ENCODE measurements at regions not wholly inside any gene's neighbourhood (a gene's known extent, or its start where the extent isn't known, plus 50 kb on each side); places are given as distances from the start of the nearest gene placed in this dataset.
"Not testable (repeated sequence)": the region's sequence is repeated elsewhere in the genome, so short reads cannot be mapped to it uniquely, and the experiment has no call there.

DNA sequence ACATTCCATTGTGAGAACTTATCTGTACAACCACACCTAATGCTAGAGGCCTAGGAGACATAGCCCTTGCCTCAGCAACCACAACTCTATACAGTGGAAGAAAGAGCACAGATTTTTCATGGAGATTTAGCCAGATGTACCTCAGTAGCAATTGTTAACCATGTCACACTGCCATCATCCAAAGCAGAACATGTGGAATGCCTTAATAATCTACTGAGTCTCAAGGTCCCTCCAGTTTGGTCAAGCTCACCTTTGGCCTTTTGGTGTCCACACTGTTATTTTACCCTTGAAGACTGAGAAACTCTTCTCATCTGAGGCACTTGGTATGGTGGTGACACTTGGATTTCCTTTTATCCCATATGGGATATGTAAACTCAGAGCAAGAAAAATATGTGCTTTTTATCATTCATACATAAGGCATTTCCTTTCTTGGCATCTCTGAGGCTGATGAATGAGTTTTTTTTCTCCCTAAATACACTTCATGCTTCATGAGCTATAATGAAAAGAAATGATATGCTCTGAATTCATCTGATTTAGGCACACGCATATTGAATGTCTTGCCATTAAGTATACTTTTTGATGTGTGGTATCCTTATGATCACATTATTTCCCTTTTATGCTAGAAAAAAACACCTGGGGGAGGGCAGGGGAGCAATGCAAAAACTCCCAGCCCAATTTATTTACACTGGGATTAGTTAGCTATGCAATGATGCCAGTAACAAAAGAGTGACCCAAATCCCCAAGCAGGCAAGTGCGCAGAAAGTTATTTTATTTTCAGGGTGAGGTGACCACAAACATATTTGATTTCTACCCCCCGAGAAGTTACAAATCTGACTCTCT lies 63.3 kb upstream of the ME3 start:
- Histone ChIP-seq H3K36me3 (ENCODE audit: control insufficient read depth, insufficient read depth, low read length) (no peaks in the 10 kb centered on the region), H3K27me3 (ENCODE audit: control insufficient read depth, insufficient read depth, low read length) (no peaks in the 10 kb centered on the region), H3K4me3 (ENCODE audit: low read depth, low read length) (no peak overlapping the region)
- CTCF ChIA-PET: interaction anchor here (0.6 to 1.3 kb wide), 3 partner anchors 43 to 1750 kb away, joined by 3 read pairs; no protein-coding TSS in a partner anchor
- POLR2A ChIA-PET: interaction anchor here (0.6 kb wide), 1 partner anchor 38 kb away, joined by 3 read pairs; no protein-coding TSS in a partner anchor
- no peak for TF ChIP-seq CTCF (IDR thresholded peaks at IDR 0.05; ENCODE audit: insufficient read depth, low read depth, low read length)
- no peak for DNase-seq (ENCODE audit: low read depth)

DNA sequence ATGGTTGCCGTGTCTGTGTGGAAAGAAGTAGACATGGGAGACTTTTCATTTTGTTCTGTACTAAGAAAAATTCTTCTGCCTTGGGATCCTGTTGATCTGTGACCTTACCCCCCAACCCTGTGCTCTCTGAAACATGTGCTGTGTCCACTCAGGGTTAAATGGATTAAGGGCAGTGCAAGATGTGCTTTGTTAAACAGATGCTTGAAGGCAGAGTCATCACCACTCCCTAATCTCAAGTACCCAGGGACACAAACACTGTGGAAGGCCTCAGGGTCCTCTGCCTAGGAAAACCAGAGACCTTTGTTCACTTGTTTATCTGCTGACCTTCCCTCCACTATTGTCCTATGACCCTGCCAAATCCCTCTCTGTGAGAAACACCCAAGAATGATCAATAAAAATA lies 60.3 kb upstream of the ME3 start:
- H3K4me3 ChIP-seq (ENCODE audit: low read depth, low read length); POLR2A ChIA-PET; CTCF ChIA-PET; H3K36me3 ChIP-seq (ENCODE audit: control insufficient read depth, insufficient read depth, low read length); DNase-seq (ENCODE audit: low read depth); H3K27me3 ChIP-seq (ENCODE audit: control insufficient read depth, insufficient read depth, low read length): not testable (repeated sequence)

DNA sequence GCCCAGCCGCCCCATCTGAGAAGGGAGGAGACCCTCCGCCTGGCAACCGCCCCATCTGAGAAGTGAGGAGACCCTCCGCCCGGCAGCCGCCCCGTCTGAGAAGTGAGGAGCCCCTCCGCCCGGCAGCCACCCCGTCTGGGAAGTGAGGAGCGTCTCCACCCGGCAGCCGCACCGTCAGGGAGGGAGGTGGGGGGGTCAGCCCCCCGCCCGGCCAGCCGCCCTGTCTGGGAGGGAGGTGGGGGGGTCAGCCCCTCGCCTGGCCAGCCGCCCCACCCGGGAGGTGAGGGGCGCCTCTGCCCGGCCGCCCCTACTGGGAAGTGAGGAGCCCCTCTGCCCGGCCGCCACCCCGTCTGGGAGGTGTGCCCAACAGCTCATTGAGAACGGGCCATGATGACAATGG lies 59.9 kb upstream of the ME3 start:
- POLR2A ChIA-PET; CTCF ChIA-PET; DNase-seq (ENCODE audit: low read depth); H3K27me3 ChIP-seq (ENCODE audit: control insufficient read depth, insufficient read depth, low read length); H3K4me3 ChIP-seq (ENCODE audit: low read depth, low read length); H3K36me3 ChIP-seq (ENCODE audit: control insufficient read depth, insufficient read depth, low read length): not testable (repeated sequence)

DNA sequence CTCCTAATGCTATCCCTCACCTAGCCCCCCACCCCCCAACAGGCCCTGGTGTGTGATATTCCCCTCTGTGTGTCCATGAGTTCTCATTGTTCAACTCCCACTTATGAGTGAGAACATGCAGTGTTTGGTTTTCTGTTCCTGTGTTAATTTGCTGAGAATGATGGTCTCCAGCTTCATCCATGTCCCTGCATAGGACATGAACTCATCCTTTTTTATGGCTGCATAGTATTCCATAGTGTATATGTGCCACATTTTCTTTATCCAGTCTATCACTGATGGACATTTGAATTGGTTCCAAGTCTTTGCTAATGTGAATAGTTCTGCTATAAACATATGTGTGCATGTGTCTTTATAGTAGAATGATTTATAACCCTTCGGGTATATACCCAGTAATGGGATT lies 57.2 kb upstream of the ME3 start:
- H3K36me3 ChIP-seq (ENCODE audit: control insufficient read depth, insufficient read depth, low read length); H3K27me3 ChIP-seq (ENCODE audit: control insufficient read depth, insufficient read depth, low read length); DNase-seq (ENCODE audit: low read depth); H3K4me3 ChIP-seq (ENCODE audit: low read depth, low read length); POLR2A ChIA-PET; CTCF ChIA-PET: not testable (repeated sequence)

DNA sequence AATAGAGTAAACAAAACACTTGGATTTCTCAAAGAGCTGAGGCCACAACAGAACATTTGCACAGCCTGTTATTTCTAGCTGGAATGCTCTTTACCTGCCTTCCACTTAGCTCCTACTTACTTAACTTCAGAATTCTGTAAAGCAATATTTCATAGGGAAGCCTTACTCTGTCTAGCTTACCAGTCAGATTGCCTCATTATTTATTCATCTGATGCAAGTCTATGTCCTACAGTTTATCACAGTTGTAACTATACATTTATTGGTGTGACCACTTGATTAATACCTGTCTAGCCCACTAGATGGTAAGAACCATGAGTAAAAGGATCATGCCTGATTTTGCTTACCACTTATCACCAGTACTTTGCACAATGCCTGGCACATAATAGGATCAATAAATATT lies 56.1 kb upstream of the ME3 start:
- CTCF ChIA-PET: interaction anchor here (0.6 to 0.9 kb wide), 2 partner anchors 9 to 120 kb away, joined by 3 read pairs; no protein-coding TSS in a partner anchor
- POLR2A ChIA-PET: no interaction called here
- H3K27me3 ChIP-seq (ENCODE audit: control insufficient read depth, insufficient read depth, low read length): no peaks in the 10 kb centered on the region
- no peaks in the 10 kb centered on the region for H3K36me3 ChIP-seq (ENCODE audit: control insufficient read depth, insufficient read depth, low read length)
- H3K4me3 ChIP-seq (ENCODE audit: low read depth, low read length): no peak overlapping the region
- DNase-seq (ENCODE audit: low read depth): no peak
- TF ChIP-seq CTCF (IDR thresholded peaks at IDR 0.05; ENCODE audit: insufficient read depth, low read depth, low read length): no peak

DNA sequence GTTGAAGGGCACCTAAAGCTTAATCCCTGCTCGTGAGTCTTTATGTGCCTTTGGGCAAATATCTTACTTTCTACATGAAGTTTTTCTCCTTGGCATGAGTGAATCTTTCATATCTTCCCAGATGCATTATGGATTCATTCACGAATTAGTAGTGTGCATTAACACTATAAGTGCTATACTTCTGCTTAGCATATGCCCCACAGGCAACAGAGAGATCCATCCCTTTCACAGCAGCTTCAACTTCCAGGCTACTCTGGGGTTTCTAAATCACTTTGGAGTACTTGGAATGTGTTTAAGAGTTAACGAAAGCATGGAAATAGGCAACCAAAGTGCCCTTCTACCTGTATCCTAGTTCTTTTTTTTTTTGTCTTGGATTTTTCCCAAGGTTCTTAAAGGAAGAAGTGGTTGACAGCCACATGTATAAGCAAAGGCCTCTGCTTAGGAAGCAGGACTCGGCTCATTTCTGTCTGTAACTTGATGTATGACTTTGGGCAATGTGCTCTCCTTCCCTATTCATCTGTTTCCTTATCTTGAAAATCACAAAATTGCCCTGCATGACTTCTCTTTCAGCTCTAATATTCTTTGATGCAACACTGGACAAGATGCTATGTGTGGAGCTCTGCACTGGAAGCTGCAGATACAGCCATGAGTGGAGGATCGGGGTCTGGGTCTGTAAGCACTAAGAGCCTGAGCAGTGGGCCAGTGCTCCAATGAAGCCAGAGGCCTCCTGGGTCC lies 54.5 kb upstream of the ME3 start:
- H3K36me3 ChIP-seq (ENCODE audit: control insufficient read depth, insufficient read depth, low read length): no peaks in the 10 kb centered on the region
- CTCF ChIA-PET: interaction anchor here (0.6 to 0.7 kb wide), 2 partner anchors 43 to 67 kb away, joined by 3 to 4 read pairs; no protein-coding TSS in a partner anchor
- POLR2A ChIA-PET: interaction anchor here (0.6 kb wide), 1 partner anchor 1020 kb away, joined by 3 read pairs; no protein-coding TSS in a partner anchor
- no peak for TF ChIP-seq CTCF (IDR thresholded peaks at IDR 0.05; ENCODE audit: insufficient read depth, low read depth, low read length)
- DNase-seq (ENCODE audit: low read depth): no peak
- H3K27me3 ChIP-seq (ENCODE audit: control insufficient read depth, insufficient read depth, low read length): no peaks in the 10 kb centered on the region
- H3K4me3 ChIP-seq (ENCODE audit: low read depth, low read length): no peak overlapping the region
